ENCODE measurements at regions not wholly inside any gene's neighbourhood (a gene's known extent, or its start where the extent isn't known, plus 50 kb on each side); places are given as distances from the start of the nearest gene placed in this dataset.

- no peak for DNase-seq (ENCODE audit: low read depth in 2 of 2, low spot score in 1 of 2)
These were observed 58.9 kb upstream of the ZNF516 start for GRCh38 chr18:76553715-76554546.

GRCh38 chr18:76548541-76548940, 53.5 kb upstream of the ZNF516 start:
- no peak for DNase-seq (ENCODE audit: low read depth in 2 of 2, low spot score in 1 of 2)

GRCh38 chr18:76547296-76547695, 52.3 kb upstream of the ZNF516 start:
- DNase-seq (ENCODE audit: low read depth in 2 of 2, low spot score in 1 of 2) = no peak

- no peak for DNase-seq (ENCODE audit: low read depth in 2 of 2, low spot score in 1 of 2)
These were observed 51.4 kb upstream of the ZNF516 start for GRCh38 chr18:76546436-76546835.

DNA sequence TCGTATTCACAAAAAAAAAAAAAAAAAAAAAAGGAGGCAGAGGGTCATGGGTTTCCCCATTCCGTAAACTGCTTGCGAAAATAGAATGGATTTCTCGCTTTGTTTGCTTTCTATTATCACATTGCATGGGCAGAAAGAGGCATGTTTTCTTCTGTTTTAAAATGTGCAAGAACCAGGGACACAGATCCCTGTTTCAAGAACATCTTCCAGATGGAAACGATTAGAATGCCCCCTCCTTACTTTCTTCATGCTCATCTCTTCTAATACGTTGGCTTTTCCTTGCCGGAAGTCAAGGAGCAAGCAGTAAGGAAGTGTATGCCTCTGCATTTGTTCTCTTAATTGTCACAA, 51.0 kb upstream of the ZNF516 start:
- DNase-seq (ENCODE audit: low read depth in 2 of 2, low spot score in 1 of 2) = no peak

GRCh38 chr18:76545433-76546087, 50.5 kb upstream of the ZNF516 start:
- no peak for DNase-seq (ENCODE audit: low read depth in 2 of 2, low spot score in 1 of 2)

GRCh38 chr18:76544511-76545345, 49.7 kb upstream of the ZNF516 start:
- DNase-seq (ENCODE audit: low read depth in 2 of 2, low spot score in 1 of 2) = no peak
